ENCODE measurements at regions not wholly inside any gene's neighbourhood (a gene's known extent, or its start where the extent isn't known, plus 50 kb on each side); places are given as distances from the start of the nearest gene placed in this dataset.

DNA sequence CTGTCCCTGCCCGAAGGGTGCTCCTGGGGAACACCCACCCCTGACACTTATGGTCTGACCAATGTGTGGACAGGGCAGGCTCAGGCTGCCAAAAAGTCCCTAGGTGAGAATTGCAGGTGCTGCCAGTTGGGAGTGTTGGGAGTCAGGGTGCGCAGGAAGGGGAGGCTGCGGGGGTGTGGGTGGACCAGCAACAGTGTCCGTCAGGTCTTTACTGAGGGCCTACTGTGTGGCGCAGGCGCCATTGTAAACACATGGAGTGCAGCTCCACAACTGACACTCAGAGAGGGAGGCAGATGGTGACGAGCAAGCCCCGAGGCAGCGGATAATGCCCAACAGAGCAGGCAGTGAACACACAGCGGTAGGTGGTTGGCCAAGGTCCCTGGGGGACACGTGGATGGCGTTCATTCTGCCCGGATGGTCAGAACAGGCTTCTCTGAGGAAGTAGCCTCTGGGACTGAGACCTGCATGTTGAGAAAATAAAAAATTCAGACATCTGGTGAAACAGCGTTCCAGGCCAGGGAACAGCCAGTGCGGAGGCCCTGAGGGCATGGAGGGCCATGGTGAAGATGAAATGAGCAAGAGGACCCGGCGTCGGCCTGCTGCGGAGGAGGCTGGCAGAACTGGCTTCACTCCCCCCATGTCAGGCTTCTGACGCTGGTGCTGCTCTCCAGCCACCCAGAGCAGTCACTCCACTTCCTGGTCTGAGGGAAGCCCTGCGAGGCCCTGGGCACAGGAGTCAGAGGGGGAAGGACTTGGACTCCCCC is 136.2 kb upstream of the ZBTB40 start:
- no peak overlapping the region for H3K4me3 ChIP-seq (ENCODE audit: low read depth, low read length)
- DNase-seq (ENCODE audit: low read depth) = no peak
- TF ChIP-seq, protein P1, sequence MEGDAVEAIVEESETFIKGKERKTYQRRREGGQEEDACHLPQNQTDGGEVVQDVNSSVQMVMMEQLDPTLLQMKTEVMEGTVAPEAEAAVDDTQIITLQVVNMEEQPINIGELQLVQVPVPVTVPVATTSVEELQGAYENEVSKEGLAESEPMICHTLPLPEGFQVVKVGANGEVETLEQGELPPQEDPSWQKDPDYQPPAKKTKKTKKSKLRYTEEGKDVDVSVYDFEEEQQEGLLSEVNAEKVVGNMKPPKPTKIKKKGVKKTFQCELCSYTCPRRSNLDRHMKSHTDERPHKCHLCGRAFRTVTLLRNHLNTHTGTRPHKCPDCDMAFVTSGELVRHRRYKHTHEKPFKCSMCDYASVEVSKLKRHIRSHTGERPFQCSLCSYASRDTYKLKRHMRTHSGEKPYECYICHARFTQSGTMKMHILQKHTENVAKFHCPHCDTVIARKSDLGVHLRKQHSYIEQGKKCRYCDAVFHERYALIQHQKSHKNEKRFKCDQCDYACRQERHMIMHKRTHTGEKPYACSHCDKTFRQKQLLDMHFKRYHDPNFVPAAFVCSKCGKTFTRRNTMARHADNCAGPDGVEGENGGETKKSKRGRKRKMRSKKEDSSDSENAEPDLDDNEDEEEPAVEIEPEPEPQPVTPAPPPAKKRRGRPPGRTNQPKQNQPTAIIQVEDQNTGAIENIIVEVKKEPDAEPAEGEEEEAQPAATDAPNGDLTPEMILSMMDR (IDR thresholded peaks at IDR 0.05; ENCODE audit: low read depth, low read length, missing control alignments) = no peak

DNA sequence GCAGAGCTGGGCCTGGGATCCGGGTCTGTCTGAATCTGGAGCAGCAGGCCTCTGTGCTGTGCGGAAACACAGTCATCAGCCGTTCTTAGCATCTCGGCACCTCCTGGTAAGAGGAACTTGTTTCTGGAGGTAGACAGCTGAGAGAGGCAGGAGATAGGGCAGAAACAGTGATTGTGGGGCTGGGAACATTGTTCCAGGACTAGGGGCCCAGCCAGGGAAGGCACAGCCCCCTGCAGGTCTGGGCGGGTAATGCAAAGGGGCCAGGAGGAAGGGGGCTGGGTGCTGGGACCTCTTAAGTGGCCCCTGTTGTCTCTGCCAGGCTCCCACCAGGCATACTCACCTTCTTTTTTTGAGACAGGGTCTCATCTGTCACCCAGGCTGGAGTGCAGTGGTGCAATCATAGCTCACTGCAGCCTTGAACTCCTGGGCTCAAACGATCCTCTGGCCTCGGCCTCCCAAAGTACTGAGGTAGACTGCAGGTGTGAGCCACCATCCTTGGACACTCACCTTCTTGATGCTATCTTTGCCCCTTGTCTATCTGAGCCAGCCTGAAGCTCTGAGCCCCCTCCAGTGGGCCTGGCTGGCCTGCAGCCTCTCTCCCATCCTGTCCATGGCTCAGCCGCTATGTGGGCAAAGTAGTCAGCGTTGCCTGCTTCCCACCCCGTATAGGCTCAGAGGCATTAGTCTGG is 134.3 kb upstream of the ZBTB40 start:
- DNase-seq (ENCODE audit: low read depth) = no peak
- TF ChIP-seq, protein P1 (IDR thresholded peaks at IDR 0.05; ENCODE audit: low read depth, low read length, missing control alignments) = peak; percentile 83
- no peak overlapping the region for H3K4me3 ChIP-seq (ENCODE audit: low read depth, low read length)

DNA sequence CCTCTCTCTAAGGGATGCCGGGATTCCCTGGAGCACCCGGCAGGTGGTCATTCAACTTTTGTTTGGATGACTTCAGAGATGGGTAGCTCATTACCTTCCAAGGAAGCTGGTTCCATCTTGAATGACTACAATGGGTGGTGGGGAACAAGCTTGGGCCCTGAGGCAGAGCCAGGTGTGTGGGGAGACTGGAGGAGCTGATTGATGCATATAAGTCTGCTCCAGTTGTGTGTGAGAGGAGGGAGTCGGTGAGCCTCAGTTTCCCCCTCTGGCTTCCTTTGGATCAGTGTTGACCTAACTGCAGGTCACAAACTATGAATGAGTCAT is 133.8 kb upstream of the ZBTB40 start:
- no peak overlapping the region for H3K4me3 ChIP-seq (ENCODE audit: low read depth, low read length)
- TF ChIP-seq, protein P1 (IDR thresholded peaks at IDR 0.05; ENCODE audit: low read depth, low read length, missing control alignments) = no peak
- no peak for DNase-seq (ENCODE audit: low read depth)

DNA sequence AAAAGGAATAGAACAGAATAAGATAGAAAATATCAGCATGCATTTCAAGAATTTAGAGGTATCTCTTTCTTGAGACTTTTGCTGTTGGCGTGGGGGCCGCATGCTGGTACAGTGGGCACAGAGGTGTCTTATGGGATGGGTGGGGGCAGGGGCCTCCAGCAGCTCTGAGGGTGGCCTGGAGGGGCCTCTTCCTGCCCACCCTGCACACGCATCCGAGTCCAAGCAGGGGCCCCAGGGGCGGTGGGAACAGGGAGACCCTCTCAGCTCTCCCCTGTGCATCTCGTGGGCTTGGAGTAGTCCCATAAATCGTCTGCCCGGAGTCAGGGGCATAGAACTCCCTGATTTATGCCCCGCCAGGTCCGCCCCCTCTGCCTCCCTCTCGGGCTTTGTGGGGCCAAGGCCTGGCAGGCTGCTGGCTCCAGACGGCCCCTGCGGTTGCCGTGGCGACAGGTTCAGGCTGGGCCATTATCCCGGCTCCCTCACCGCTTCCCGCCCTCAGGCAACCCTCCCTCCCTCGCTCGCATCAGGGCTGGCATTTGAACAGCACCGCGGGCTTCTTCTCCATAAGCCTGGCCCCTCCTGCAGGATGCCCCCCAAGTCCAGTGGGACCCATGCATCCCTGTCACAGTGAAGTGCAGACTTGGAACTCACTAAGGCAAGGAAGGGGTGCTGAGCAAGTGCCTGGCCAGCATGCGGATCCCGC is 133.2 kb upstream of the ZBTB40 start:
- no peak for DNase-seq (ENCODE audit: low read depth)
- TF ChIP-seq, protein P1 (IDR thresholded peaks at IDR 0.05; ENCODE audit: low read depth, low read length, missing control alignments) = no peak
- H3K4me3 ChIP-seq (ENCODE audit: low read depth, low read length) = no peak overlapping the region

DNA sequence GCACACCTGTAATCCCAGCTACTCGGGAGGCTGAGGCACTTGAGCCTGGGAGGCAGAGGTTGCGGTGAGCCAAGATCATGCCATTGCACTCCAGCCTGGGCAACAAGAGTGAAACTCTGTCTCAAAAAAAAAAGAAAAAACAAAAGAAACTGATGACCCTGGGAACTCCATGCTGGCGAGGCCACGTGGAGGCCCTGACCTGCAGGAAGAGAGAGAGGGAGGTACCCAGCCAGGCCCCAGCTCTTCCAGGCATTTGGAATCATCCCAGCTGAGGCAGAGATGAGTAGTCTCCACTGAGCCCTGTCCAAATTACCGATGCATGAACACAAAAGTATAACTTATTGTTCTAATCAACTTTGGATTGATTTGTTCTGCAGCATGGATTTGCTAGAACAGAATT is 132.0 kb upstream of the ZBTB40 start:
- H3K4me3 ChIP-seq (ENCODE audit: low read depth, low read length) = no peak overlapping the region
- no peak for DNase-seq (ENCODE audit: low read depth)
- TF ChIP-seq, protein P1 (IDR thresholded peaks at IDR 0.05; ENCODE audit: low read depth, low read length, missing control alignments) = no peak

DNA sequence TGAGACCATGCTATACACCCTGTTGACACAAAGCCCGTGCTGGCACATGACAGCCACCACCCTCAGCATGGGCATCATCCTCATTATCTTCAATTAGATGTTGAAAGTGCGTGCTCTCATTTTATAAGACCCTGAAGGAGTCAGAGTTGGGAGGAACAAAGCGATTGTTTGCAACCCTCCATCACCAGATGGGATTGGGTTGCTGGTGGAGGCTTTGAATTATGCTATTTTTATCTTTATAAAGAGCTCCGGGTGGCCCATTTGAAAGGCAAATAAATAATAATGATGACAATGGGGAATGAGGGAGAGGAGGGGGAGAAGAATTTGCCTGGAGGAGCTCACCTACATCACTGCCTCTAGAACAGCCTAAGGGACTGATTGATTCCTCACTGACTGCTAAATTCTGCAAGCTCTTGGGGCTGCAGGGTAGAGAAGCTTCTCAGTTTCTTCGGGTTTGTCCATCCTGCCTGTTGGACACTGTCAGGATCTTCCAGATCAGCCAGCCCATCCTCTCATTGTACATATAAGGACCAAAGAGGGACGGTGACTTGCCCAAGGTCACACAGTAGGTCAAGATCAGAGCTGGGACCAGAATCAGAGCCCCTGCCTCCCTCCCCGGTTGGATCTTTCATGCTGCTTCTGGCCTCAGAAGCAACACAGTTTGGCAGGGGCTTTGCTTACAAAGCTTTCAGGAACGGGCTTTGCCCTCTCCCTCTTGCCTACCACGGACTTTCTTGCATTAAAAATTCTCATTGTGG is 130.9 kb upstream of the ZBTB40 start:
- TF ChIP-seq, protein P1 (IDR thresholded peaks at IDR 0.05; ENCODE audit: low read depth, low read length, missing control alignments) = no peak
- DNase-seq (ENCODE audit: low read depth) = no peak
- H3K4me3 ChIP-seq (ENCODE audit: low read depth, low read length) = no peak overlapping the region
